ENCODE measurements at regions not wholly inside any gene's neighbourhood (a gene's known extent, or its start where the extent isn't known, plus 50 kb on each side); places are given as distances from the start of the nearest gene placed in this dataset.

GRCh38 chr3:40913192-40913591, 286.1 kb upstream of the CTNNB1 start:
- no peak for TF ChIP-seq CTCF (conservative IDR thresholded peaks at IDR 0.05; ENCODE audit: low read length)
- TF ChIP-seq EZH2phosphoT487 (IDR thresholded peaks at IDR 0.05; ENCODE audit: borderline replicate concordance, low read depth, low read length): no peak

Measured in OCI-LY7 (cell line).